ENCODE measurements at regions not wholly inside any gene's neighbourhood (a gene's known extent, or its start where the extent isn't known, plus 50 kb on each side); places are given as distances from the start of the nearest gene placed in this dataset.

DNA sequence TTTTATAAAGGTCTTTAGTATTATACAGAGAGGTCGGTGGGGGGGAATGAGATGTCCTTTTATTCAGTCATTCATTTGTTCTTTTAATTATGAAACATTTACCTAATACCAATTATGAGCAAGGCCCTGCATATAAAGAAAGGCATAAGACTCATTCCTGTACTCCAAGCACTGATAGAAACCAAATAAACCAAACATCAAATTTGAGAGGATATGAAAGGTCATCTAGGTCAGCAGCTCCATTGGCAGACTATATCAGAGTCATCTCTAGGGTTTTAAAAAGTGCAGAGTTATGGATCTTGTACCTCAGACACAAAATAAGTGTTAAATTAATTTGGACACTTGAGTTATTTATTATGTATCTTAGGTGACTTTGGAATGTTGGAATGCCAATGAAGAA lies 71.5 kb downstream of the CASP12 start:
- DNase-seq (ENCODE audit: low read depth in 1 of 2, low spot score in 2 of 2) = no peak
- no peaks in the 10 kb centered on the region for H3K27me3 ChIP-seq (replicated peaks in 1 of 4; ENCODE audit: control insufficient read depth in 3 of 4, extremely low read depth in 1 of 4, insufficient read depth in 3 of 4, low read length in 3 of 4)
- no peaks in the 10 kb centered on the region for H3K4me1 ChIP-seq (replicated peaks in 1 of 4; ENCODE audit: control insufficient read depth in 3 of 4, insufficient read depth in 4 of 4, low read length in 3 of 4)
- H4K20me1 ChIP-seq (replicated peaks in 1 of 2; ENCODE audit: control insufficient read depth in 1 of 2, insufficient read depth in 2 of 2, low read length in 2 of 2) = no peaks in the 10 kb centered on the region
- H3K14ac ChIP-seq (ENCODE audit: insufficient read length) = no peak overlapping the region
- TF ChIP-seq, protein P1, sequence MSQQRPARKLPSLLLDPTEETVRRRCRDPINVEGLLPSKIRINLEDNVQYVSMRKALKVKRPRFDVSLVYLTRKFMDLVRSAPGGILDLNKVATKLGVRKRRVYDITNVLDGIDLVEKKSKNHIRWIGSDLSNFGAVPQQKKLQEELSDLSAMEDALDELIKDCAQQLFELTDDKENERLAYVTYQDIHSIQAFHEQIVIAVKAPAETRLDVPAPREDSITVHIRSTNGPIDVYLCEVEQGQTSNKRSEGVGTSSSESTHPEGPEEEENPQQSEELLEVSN (IDR thresholded peaks at IDR 0.05) = no peak
- TF ChIP-seq, protein P2, sequence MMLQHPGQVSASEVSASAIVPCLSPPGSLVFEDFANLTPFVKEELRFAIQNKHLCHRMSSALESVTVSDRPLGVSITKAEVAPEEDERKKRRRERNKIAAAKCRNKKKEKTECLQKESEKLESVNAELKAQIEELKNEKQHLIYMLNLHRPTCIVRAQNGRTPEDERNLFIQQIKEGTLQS (IDR thresholded peaks at IDR 0.05; ENCODE audit: insufficient read depth, low read depth, low read length) = no peak
- no peak for TF ChIP-seq SIX5 (IDR thresholded peaks at IDR 0.05; ENCODE audit: low read depth, low read length)
- TF ChIP-seq ZNF274 (IDR thresholded peaks at IDR 0.05; ENCODE audit: borderline replicate concordance, extremely low read depth, low read length) = no peak
- no peak for TF ChIP-seq SP2 (IDR thresholded peaks at IDR 0.05; ENCODE audit: low read length)
- no peaks in the 10 kb centered on the region for H3K36me3 ChIP-seq (ENCODE audit: control insufficient read depth in 2 of 4, insufficient read depth in 4 of 4, low read length in 3 of 4)
- H2BK20ac ChIP-seq (ENCODE audit: low read length) = no peak overlapping the region
- H4K8ac ChIP-seq (ENCODE audit: extremely low read depth, insufficient read depth, low read length) = no peak overlapping the region
- ChIA-PET CTCF (ENCODE audit: partially characterized antibody) (no interaction called here), POLR2A (ENCODE audit: partially characterized antibody) (no interaction called here)
- no peaks in the 10 kb centered on the region for H3K79me2 ChIP-seq (ENCODE audit: control insufficient read depth in 1 of 2, insufficient read depth in 2 of 2, low read length in 2 of 2)
- H4K5ac ChIP-seq (ENCODE audit: insufficient read length, low read depth, low read length) = no peak overlapping the region
- H4K91ac ChIP-seq (replicated peaks; ENCODE audit: insufficient read length, low read length) = no peak overlapping the region
- no peaks in the 10 kb centered on the region for H3K9me3 ChIP-seq (ENCODE audit: insufficient read depth in 2 of 2, low read depth in 1 of 2, low read length in 1 of 2)
- FAIRE-seq = no peak
- H2AK5ac ChIP-seq (ENCODE audit: low read depth, low read length) = no peak overlapping the region
- no peak overlapping the region for H2BK5ac ChIP-seq (ENCODE audit: low read depth, low read length)
- H3K4me3 ChIP-seq (ENCODE audit: extremely low read depth in 1 of 4, insufficient read depth in 2 of 4, low read depth in 3 of 4, low read length in 4 of 4) = no peak overlapping the region
- H3K4me2 ChIP-seq (ENCODE audit: insufficient read depth in 1 of 2, low read depth in 2 of 2, low read length in 2 of 2) = no peak overlapping the region
- H3K27ac ChIP-seq (ENCODE audit: low read depth, low read length) = no peak overlapping the region
- no peaks in the 10 kb centered on the region for H3K79me1 ChIP-seq (ENCODE audit: low read depth, low read length)
- H3K4ac ChIP-seq (replicated peaks; ENCODE audit: insufficient read length, low read depth, low read length) = no peak overlapping the region
- H2AFZ ChIP-seq (ENCODE audit: low read length) = no peak overlapping the region
- no peak overlapping the region for H3K18ac ChIP-seq (ENCODE audit: extremely low read depth, low read length)
- no peak overlapping the region for H2BK15ac ChIP-seq (ENCODE audit: low read length)
- no peak overlapping the region for H3K23ac ChIP-seq (ENCODE audit: insufficient read length)
- no peak overlapping the region for H3K56ac ChIP-seq (replicated peaks; ENCODE audit: insufficient read length, low read depth, low read length)
- H2BK12ac ChIP-seq (ENCODE audit: low read depth, low read length) = no peak overlapping the region
- H3K23me2 ChIP-seq (ENCODE audit: low read depth, low read length) = no peaks in the 10 kb centered on the region; the same call in 1 of the 2 replicates
- H3K9ac ChIP-seq (replicated peaks in 1 of 4; ENCODE audit: extremely low read depth in 1 of 4, low read depth in 3 of 4, low read length in 3 of 4) = no peak overlapping the region
- no peak overlapping the region for H2BK120ac ChIP-seq (replicated peaks; ENCODE audit: low read depth, low read length)
- 96% methylated on average over 1 of the region's 1 CpG; no CpG with 5 or more reads in 1 of the 2 experiments for WGBS, 2 experiments (ENCODE audit: extremely low coverage in 1 of 2, insufficient coverage in 1 of 2, insufficient read length in 1 of 2, insufficient replicate concordance in 2 of 2, low coverage in 1 of 2, low lambda C conversion rate in 2 of 2, missing lambda C conversion rate in 1 of 2)

All from H1 (cell line).